ENCODE measurements at regions not wholly inside any gene's neighbourhood (a gene's known extent, or its start where the extent isn't known, plus 50 kb on each side); places are given as distances from the start of the nearest gene placed in this dataset.

DNA sequence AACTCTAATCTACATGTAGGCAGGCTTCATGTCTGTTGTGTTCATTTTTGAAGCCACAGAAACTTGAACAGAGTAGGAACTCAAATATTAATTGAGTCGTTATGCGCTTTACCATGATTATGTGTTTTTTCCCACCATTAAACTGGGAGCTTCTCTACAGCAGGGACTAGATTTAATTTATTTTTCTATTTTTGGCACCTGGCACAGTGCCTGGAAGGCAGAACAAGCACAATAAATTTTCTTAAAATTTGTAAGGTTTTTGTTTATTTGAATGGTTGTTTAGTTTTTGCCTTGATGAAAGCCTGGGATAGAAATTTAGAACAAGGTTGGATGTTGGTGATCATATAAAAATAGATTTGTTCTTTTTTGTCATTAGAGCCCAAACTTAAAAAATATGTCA lies 221.7 kb upstream of the PLEKHG7 start:
- Histone ChIP-seq H3K4me3 (ENCODE audit: insufficient read depth, low read depth, low read length) (no peak overlapping the region), H3K36me3 (replicated peaks; ENCODE audit: control insufficient read depth, insufficient read depth, low read length) (no peaks in the 10 kb centered on the region), H3K27me3 (ENCODE audit: control insufficient read depth, insufficient read depth, low read length) (no peaks in the 10 kb centered on the region)
- DNase-seq = no peak

DNA sequence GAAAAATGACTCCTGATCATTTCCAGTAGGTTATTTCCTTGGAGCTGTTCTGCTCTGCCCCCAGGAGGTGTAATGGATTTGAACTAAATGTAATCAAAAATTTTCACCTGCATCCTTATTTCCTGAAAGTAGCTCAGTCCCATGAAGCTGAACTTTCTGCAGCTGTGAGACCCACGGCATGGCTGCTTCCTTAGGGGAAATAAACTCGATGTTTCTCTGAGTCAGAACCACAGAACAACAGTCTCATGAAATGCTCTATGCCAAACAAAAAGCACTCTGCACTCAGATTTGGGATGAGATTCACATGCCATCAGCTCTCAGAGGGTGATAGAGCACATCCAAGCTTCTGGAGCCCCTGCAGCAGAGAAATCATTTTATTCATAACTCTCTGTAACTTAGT lies 224.1 kb upstream of the PLEKHG7 start:
- DNase-seq = no peak
- Histone ChIP-seq H3K36me3 (replicated peaks; ENCODE audit: control insufficient read depth, insufficient read depth, low read length) (no peaks in the 10 kb centered on the region), H3K27me3 (ENCODE audit: control insufficient read depth, insufficient read depth, low read length) (no peaks in the 10 kb centered on the region), H3K4me3 (ENCODE audit: insufficient read depth, low read depth, low read length) (no peak overlapping the region)

DNA sequence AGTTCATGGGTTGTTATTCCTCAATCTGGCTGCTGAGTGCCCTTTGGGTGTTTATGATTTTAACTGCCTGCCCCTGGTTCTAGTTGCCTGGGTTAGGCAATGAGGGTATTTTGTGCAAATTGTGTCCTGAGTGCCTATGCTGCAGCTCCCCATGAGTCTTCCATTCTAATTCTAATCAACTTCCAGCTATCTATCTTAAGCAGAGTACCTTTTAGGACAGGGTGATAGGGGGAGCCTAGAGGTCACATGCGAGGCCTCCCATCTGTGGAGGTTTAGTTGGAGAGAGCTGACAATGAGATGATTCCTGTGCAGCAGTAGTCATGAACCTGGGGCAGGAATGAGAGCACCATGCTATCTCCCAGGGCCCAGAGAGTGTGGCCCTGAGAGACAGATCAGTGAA lies 225.9 kb upstream of the PLEKHG7 start:
- Histone ChIP-seq H3K4me3 (ENCODE audit: insufficient read depth, low read depth, low read length) (no peak overlapping the region), H3K27me3 (ENCODE audit: control insufficient read depth, insufficient read depth, low read length) (no peaks in the 10 kb centered on the region), H3K36me3 (replicated peaks; ENCODE audit: control insufficient read depth, insufficient read depth, low read length) (no peaks in the 10 kb centered on the region)
- peak; percentile 5 for DNase-seq

DNA sequence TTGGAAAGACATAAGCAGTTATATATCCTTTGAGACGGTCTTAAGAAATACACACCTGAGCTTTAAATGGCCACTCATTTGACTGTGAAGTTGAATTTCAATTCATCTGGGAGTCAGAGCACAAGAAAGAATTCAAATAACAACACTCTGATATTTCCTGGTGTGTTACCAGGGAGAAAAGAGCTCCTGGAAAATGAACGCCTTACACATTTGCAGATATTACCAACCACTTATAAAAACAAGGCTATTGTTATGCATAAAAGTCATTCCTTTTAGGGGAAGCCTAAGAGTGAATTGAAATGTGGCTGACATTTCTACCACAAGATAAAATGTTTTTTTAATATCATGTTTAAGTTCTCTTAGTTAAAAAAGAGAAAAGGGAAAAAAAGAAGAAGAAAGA lies 229.2 kb upstream of the PLEKHG7 start:
- Histone ChIP-seq H3K27me3 (ENCODE audit: control insufficient read depth, insufficient read depth, low read length) (no peaks in the 10 kb centered on the region), H3K36me3 (replicated peaks; ENCODE audit: control insufficient read depth, insufficient read depth, low read length) (no peaks in the 10 kb centered on the region), H3K4me3 (ENCODE audit: insufficient read depth, low read depth, low read length) (no peak overlapping the region)
- DNase-seq = no peak

DNA sequence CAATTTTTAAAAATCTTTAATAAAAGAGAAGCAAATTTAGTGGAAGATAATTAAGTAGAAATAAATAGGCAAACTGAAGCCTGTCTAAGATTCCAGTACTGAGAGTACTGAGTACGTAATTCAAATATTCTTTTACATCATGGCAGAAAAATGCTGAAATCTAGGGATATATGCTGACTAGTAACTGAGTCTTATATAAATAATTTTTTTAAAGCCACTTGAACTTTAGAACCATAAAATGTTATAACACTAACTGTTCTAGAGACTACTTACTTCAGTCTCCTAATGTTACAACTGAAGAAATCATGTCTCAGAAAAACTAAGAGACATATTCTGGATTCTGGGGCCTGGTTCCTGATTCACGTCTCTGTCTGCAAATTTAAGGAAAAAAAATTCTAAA lies 230.6 kb upstream of the PLEKHG7 start:
- Histone ChIP-seq H3K27me3 (ENCODE audit: control insufficient read depth, insufficient read depth, low read length) (no peaks in the 10 kb centered on the region), H3K4me3 (ENCODE audit: insufficient read depth, low read depth, low read length) (no peak overlapping the region), H3K36me3 (replicated peaks; ENCODE audit: control insufficient read depth, insufficient read depth, low read length) (no peaks in the 10 kb centered on the region)
- no peak for DNase-seq

DNA sequence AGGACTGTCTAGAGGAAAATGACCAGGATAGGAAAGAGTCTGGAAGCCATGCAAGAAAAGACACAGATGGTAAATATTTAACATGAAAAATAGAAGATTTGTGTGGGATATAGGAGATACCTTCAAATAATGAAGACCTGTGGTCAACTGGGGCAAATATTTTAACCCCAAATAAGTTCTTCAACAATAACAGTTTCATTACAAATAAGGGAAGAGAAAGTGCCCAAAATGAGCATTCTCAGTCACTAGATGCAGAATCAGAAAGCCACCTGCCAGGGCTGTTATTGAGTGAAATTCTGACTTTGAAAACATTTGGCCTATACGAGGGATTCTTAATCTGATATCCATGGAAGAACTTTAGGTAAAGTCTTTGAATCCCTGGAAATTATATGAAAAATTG lies 231.2 kb upstream of the PLEKHG7 start:
- H3K4me3 ChIP-seq (ENCODE audit: insufficient read depth, low read depth, low read length) = no peak overlapping the region
- no peaks in the 10 kb centered on the region for H3K36me3 ChIP-seq (replicated peaks; ENCODE audit: control insufficient read depth, insufficient read depth, low read length)
- no peak for DNase-seq
- H3K27me3 ChIP-seq (ENCODE audit: control insufficient read depth, insufficient read depth, low read length) = no peaks in the 10 kb centered on the region

DNA sequence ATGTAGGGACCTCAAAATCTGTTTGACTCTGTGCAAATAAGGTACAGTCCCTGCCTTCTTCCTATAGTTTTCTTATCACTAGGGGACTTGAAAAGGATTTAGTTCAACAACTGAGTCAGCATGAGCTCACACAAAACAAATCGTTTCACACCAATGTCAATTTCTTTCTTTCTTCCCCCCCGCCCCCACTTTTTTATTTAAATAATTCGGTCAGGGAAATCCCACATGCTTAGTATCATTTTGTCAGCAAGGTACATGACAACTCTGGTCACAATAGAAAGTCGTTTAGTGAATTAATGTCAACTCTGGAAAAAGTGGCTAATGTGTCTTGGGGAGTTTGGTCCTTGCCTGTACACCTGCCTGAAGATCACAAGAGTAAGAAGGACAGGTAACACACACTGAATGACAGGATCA lies 232.2 kb upstream of the PLEKHG7 start:
- H3K27me3 ChIP-seq (ENCODE audit: control insufficient read depth, insufficient read depth, low read length) = no peaks in the 10 kb centered on the region
- DNase-seq = no peak
- no peaks in the 10 kb centered on the region for H3K36me3 ChIP-seq (replicated peaks; ENCODE audit: control insufficient read depth, insufficient read depth, low read length)
- H3K4me3 ChIP-seq (ENCODE audit: insufficient read depth, low read depth, low read length) = no peak overlapping the region

DNA sequence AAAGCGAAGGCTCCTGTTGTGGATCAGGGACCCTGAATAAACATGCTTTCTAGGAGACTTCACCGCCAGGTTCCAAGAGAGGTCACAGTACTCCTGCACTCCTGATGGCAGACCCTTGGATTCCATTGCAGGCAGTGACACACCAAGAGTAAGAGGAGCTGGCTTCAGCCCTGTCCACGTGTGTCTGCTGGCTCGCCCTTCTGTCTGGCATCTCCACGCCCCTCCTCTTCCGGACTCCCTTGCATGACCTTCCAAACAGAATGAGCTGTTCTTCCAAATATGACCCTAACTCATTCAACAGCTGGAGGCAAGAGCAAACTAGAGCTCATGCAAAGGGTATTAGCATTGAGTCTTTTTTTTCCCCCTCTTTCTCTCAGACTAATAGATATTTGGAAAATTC lies 233.0 kb upstream of the PLEKHG7 start:
- no peaks in the 10 kb centered on the region for H3K36me3 ChIP-seq (replicated peaks; ENCODE audit: control insufficient read depth, insufficient read depth, low read length)
- H3K27me3 ChIP-seq (ENCODE audit: control insufficient read depth, insufficient read depth, low read length) = no peaks in the 10 kb centered on the region
- no peak for DNase-seq
- no peak overlapping the region for H3K4me3 ChIP-seq (ENCODE audit: insufficient read depth, low read depth, low read length)

DNA sequence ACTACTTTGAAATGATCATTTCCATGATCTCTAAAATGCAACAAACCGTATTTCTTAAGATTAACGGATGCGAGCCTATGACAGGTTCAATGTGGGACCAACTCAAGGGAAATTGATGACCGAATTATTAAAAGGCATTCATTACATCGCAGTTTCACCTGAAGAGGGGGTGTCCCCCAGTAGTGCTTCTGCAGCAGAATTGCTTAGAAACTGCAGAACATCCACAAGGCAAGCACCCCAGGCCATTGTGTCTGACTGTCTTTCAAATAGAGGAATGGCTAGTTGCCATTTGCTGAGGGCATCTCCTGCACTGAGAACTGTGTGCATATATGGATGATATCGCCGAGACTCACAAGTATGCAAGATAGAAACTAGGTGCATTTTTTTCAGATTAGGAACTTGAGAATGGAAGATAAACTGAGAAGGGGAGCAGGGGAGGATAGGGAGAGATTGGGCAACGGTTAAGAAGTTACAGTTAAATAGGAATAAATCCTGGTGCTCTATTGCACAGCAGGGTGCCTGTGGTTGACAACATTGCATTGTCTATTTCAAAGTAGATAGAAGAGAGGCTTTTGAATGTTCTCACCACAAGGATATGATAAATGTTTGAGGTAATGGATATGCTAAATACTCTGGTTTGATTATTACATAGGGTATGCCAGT lies 234.3 kb upstream of the PLEKHG7 start:
- no peak overlapping the region for H3K4me3 ChIP-seq (ENCODE audit: insufficient read depth, low read depth, low read length)
- no peaks in the 10 kb centered on the region for H3K36me3 ChIP-seq (replicated peaks; ENCODE audit: control insufficient read depth, insufficient read depth, low read length)
- H3K27me3 ChIP-seq (ENCODE audit: control insufficient read depth, insufficient read depth, low read length) = no peaks in the 10 kb centered on the region
- DNase-seq = no peak

DNA sequence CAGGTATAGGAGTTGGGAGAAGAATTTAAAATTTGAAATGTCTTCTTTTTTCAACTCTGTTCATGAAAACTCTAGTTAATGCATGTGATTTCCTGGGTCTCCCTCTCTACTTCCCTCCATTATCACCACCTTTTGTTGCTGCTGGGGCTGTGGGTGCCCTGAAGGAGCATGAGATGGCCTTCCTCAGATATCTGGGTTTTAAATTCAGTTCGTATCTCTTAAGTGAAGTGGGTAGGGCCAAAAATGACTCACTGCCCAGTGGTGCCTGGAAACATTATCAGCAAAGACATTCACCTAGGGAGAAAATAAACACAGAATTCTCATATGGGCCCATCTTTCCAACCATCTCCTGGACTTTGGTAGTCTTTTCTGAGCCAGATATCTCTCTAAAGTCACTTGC lies 234.9 kb upstream of the PLEKHG7 start:
- Histone ChIP-seq H3K36me3 (replicated peaks; ENCODE audit: control insufficient read depth, insufficient read depth, low read length) (no peaks in the 10 kb centered on the region), H3K4me3 (ENCODE audit: insufficient read depth, low read depth, low read length) (no peak overlapping the region), H3K27me3 (ENCODE audit: control insufficient read depth, insufficient read depth, low read length) (no peaks in the 10 kb centered on the region)
- no peak for DNase-seq

DNA sequence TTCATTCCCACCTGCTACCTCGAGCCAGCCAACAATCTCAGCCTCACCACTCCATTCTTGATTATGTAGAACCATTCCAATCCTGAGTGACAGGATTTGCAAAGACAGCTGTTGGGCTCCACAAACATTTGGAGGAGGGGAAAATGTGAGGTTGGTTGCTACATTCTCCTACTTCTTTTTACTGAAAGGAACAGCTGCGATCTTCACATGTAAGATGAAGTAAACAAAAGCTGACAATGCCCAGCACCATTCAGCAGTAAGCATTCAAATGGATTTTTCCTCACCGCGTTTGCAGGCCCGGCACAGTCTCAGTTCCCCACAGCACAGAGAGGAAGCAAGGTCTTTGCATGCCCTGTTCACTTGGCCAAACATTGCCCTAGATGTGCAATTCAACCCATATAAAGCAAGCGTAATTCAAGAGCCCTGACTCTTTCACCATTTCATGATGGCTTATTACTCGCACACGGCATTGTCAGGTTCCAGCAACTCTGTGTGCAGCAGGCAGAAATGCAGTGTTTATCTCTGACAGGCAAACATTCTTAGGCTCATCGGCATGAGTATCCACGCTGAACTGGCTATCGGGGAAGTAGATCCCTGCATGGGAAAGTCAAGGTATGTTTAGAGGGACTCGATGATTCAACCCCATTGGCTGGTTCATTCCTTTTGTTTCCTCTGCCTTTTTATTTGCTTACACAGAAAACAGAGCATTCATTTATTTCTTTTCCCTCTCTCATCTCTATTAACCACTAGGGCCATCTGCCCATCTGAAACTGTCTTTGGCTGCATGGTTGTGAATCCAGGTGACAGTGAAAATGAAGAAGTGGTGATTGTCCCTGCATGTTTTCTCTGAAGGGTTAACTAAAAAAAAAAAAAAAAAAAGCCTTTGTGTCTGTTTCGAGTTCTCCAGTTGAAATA lies 236.1 kb upstream of the PLEKHG7 start:
- no peak overlapping the region for H3K4me3 ChIP-seq (ENCODE audit: insufficient read depth, low read depth, low read length)

DNA sequence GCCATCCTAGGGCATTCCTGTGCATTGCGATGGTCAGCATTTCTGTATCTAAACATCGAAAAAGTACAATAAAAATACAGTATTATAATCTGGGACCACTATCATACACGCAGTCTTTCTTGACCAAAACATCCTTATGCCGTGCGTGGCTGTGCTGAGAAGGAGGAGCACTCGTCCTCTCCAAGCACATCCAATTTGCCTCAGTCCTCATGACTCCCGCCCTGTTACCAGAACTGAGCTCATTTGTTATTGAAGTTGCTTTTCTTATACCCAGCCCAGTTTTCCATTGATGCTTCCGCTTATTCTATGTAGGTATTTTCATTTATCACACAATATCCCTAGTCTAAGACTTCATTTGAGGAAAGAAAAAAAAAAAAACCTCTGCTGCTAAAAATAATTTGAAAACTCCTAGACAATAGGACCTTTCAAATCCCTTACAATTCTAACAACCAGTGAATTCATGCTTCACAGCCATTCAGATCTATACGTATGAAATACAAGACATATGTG lies 236.9 kb upstream of the PLEKHG7 start:
- DNase-seq = no peak

More for the DNA sequence above, 236.1 kb upstream of the PLEKHG7 start:
- no peaks in the 10 kb centered on the region for H3K36me3 ChIP-seq (replicated peaks; ENCODE audit: control insufficient read depth, insufficient read depth, low read length)
- peak; percentile 8 for DNase-seq
- H3K27me3 ChIP-seq (ENCODE audit: control insufficient read depth, insufficient read depth, low read length) = no peaks in the 10 kb centered on the region

DNA sequence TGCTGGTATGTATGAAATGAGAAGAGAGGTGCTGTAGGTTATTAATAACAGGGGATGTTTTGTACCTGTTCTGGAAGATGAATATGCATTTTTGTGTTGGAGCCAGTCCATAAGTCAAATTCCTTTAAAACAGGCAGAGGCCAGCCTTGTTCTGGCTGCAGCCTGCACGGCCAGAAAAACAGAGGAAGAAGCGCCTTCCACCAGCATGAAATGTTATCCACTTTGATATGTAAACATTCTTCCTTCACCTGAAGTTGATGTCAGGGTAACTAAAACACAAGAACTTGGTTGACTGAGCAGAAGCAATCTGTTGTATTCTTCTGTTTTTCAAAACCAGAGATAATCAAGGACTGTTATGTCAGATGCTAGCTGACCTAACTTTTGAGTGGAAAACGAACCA lies 237.9 kb upstream of the PLEKHG7 start:
- H3K27me3 ChIP-seq (ENCODE audit: control insufficient read depth, insufficient read depth, low read length) = no peaks in the 10 kb centered on the region
- DNase-seq = no peak
- no peak overlapping the region for H3K4me3 ChIP-seq (ENCODE audit: insufficient read depth, low read depth, low read length)
- no peaks in the 10 kb centered on the region for H3K36me3 ChIP-seq (replicated peaks; ENCODE audit: control insufficient read depth, insufficient read depth, low read length)

More for the DNA sequence above, 236.9 kb upstream of the PLEKHG7 start:
- H3K27me3 ChIP-seq (ENCODE audit: control insufficient read depth, insufficient read depth, low read length) = no peaks in the 10 kb centered on the region
- H3K4me3 ChIP-seq (ENCODE audit: insufficient read depth, low read depth, low read length) = no peak overlapping the region
- no peaks in the 10 kb centered on the region for H3K36me3 ChIP-seq (replicated peaks; ENCODE audit: control insufficient read depth, insufficient read depth, low read length)

DNA sequence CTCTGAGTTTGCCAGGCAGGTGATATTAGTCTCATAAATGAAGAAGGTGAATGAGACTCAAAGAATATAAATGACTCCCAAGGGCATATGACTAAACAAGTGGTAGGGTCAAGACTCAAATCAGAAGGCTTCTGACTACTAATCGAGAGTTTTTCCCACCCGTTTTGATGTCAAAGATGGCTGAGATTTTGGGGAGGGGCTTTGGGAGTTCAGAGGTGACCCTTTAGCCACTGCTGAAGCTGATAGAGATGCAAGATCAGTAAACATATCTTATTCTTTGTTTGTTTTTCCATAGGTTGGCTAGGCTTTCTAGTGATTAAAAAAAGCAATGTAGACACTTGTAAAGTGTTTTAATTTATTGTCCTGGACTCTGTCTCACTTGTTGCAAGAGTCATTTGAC lies 239.6 kb upstream of the PLEKHG7 start:
- Histone ChIP-seq H3K4me3 (ENCODE audit: insufficient read depth, low read depth, low read length) (no peak overlapping the region), H3K27me3 (ENCODE audit: control insufficient read depth, insufficient read depth, low read length) (no peaks in the 10 kb centered on the region), H3K36me3 (replicated peaks; ENCODE audit: control insufficient read depth, insufficient read depth, low read length) (no peaks in the 10 kb centered on the region)
- no peak for DNase-seq

DNA sequence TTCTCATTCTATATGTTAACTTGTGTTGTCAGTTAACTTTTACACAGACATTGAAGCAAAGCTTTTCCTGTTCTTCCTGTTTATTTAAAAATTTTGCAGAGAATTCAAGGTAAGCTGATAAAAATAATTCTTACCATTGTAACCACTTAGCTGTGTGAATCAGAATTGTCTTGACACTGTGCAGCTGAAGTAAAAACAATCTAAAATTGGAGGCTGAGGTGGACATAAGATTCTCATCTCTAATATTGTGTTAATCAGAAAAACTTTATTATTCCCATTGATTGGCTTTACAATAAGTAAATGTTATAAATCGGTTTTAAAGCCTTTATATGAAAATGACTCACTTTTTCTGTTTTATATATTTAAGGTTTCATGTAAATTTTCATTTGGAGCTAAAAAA lies 240.3 kb upstream of the PLEKHG7 start:
- DNase-seq = no peak
- Histone ChIP-seq H3K27me3 (ENCODE audit: control insufficient read depth, insufficient read depth, low read length) (no peaks in the 10 kb centered on the region), H3K36me3 (replicated peaks; ENCODE audit: control insufficient read depth, insufficient read depth, low read length) (no peaks in the 10 kb centered on the region), H3K4me3 (ENCODE audit: insufficient read depth, low read depth, low read length) (no peak overlapping the region)

All from H7 (cell line).